NCI-H2081 treated with DMSO at 0.1 percent for 48 hours (cell line): ENCODE measurements at regions not wholly inside any gene's neighbourhood (a gene's known extent, or its start where the extent isn't known, plus 50 kb on each side); places are given as distances from the start of the nearest gene placed in this dataset.
"Not testable (repeated sequence)": the region's sequence is repeated elsewhere in the genome, so short reads cannot be mapped to it uniquely, and the experiment has no call there.

Experiments used
- DNase-seq: peaks from one replicate; lab custom pipeline; 2025; lab: John Stamatoyannopoulos, UW

- DNase-seq = no peak
Observed at GRCh38 chr1:220942278-220942677, 63.0 kb downstream of the HLX start.

GRCh38 chr1:220942914-220943313 is 63.7 kb downstream of the HLX start:
- DNase-seq = not testable (repeated sequence)

- DNase-seq = peak; percentile 79
Observed at GRCh38 chr1:220943319-220943996, 64.2 kb downstream of the HLX start.

GRCh38 chr1:220950576-220950975 is 71.3 kb downstream of the HLX start:
- no peak for DNase-seq

- no peak for DNase-seq
Observed at GRCh38 chr1:220952961-220953643, 73.9 kb downstream of the HLX start.

GRCh38 chr1:220954321-220955075 is 75.3 kb downstream of the HLX start:
- no peak for DNase-seq

GRCh38 chr1:220955116-220955515 is 75.9 kb downstream of the HLX start:
- DNase-seq = no peak

- DNase-seq = no peak
Observed at GRCh38 chr1:220956501-220957232, 77.4 kb downstream of the HLX start.

- DNase-seq = no peak
Observed at GRCh38 chr1:220957233-220957605, 78.0 kb downstream of the HLX start.

GRCh38 chr1:220958234-220958633 is 79.0 kb downstream of the HLX start:
- DNase-seq = no peak

- no peak for DNase-seq
Observed at GRCh38 chr1:220962031-220962751, 82.9 kb downstream of the HLX start.

- DNase-seq = no peak
Observed at GRCh38 chr1:220966041-220966440, 86.8 kb downstream of the HLX start.

GRCh38 chr1:220966473-220966872 is 87.2 kb downstream of the HLX start:
- DNase-seq = no peak

GRCh38 chr1:220966881-220967611 is 87.8 kb downstream of the HLX start:
- DNase-seq = no peak

GRCh38 chr1:220967911-220968310 is 88.7 kb downstream of the HLX start:
- no peak for DNase-seq

GRCh38 chr1:220969281-220969680 is 90.0 kb downstream of the HLX start:
- not testable (repeated sequence) for DNase-seq

GRCh38 chr1:220970311-220970710 is 91.1 kb downstream of the HLX start:
- DNase-seq = no peak

GRCh38 chr1:220971221-220971620 is 92.0 kb downstream of the HLX start:
- DNase-seq = no peak

GRCh38 chr1:220974431-220974830 is 95.2 kb downstream of the HLX start:
- DNase-seq = no peak

GRCh38 chr1:220976390-220976789 is 97.1 kb downstream of the HLX start:
- DNase-seq = no peak

GRCh38 chr1:220979371-220979770 is 100.1 kb downstream of the HLX start:
- no peak for DNase-seq
